Coronary artery (tissue), 2 donors: ENCODE measurements at regions not wholly inside any gene's neighbourhood (a gene's known extent, or its start where the extent isn't known, plus 50 kb on each side); places are given as distances from the start of the nearest gene placed in this dataset.

ENCODE experiments used
- DNase-seq: peaks from one replicate; pipeline ENCODE4 v3.0.0-alpha.2; 2017; ENCODE audit warnings: low spot score
- H3K27ac ChIP-seq, 2 donors: fragments of 200-600 bp; sonication (generic); one replicate each; pipeline ENCODE4 v1.5.1; 2016 to 2019
- H3K4me3 ChIP-seq: fragments of 200-600 bp; sonication (generic); 2 replicates; pipeline ENCODE4 v1.5.1; 2016; ENCODE audit warnings: mild to moderate bottlenecking, moderate library complexity
- CTCF ChIP-seq: fragments of 200-600 bp; sonication (generic); IDR thresholded peaks from one replicate; pipeline ENCODE4 v1.5.1; 2019; ENCODE audit warnings: antibody characterized with exemption

- no peak overlapping the region for H3K27ac ChIP-seq
- no peak for DNase-seq
- no peak for TF ChIP-seq CTCF
- H3K4me3 ChIP-seq: no peak overlapping the region
Observed at GRCh38 chr13:47862841-47863240, 138.2 kb downstream of the SUCLA2 start.

- no peak for DNase-seq
- Histone ChIP-seq H3K4me3 (no peak overlapping the region), H3K27ac (no peak overlapping the region)
- no peak for TF ChIP-seq CTCF
Observed at GRCh38 chr13:47859165-47859564, 141.9 kb downstream of the SUCLA2 start.

- Histone ChIP-seq H3K27ac (no peak overlapping the region), H3K4me3 (no peak overlapping the region)
- no peak for TF ChIP-seq CTCF
- DNase-seq: no peak
Observed at GRCh38 chr13:47858042-47859025, 142.7 kb downstream of the SUCLA2 start.

GRCh38 chr13:47853236-47853635, 147.8 kb downstream of the SUCLA2 start:
- Histone ChIP-seq H3K4me3 (no peak overlapping the region), H3K27ac (no peak overlapping the region)
- TF ChIP-seq CTCF: no peak
- no peak for DNase-seq

GRCh38 chr13:47846886-47847285, 154.2 kb downstream of the SUCLA2 start:
- DNase-seq: no peak
- Histone ChIP-seq H3K4me3 (no peak overlapping the region), H3K27ac (no peak overlapping the region)
- TF ChIP-seq CTCF: no peak

GRCh38 chr13:47845981-47846380, 155.1 kb downstream of the SUCLA2 start:
- TF ChIP-seq CTCF: no peak
- no peak for DNase-seq
- Histone ChIP-seq H3K27ac (no peak overlapping the region), H3K4me3 (no peak overlapping the region)

GRCh38 chr13:47843005-47843404, 158.1 kb downstream of the SUCLA2 start:
- TF ChIP-seq CTCF: no peak
- Histone ChIP-seq H3K4me3 (no peak overlapping the region), H3K27ac (no peak overlapping the region)
- DNase-seq: no peak
